ENCODE measurements at regions not wholly inside any gene's neighbourhood (a gene's known extent, or its start where the extent isn't known, plus 50 kb on each side); places are given as distances from the start of the nearest gene placed in this dataset.

- Histone ChIP-seq H3K79me2 (ENCODE audit: insufficient read depth, low read length) (no peaks in the 10 kb centered on the region), H3K27ac (ENCODE audit: low read depth, low read length) (no peak overlapping the region), H3K36me3 (ENCODE audit: insufficient read depth, low read length) (no peaks in the 10 kb centered on the region), H3K4me2 (ENCODE audit: insufficient read depth, low read length) (no peak overlapping the region), H2AFZ (ENCODE audit: low read length) (no peak overlapping the region), H3K27me3 (ENCODE audit: insufficient read depth, low read length) (no peaks in the 10 kb centered on the region), H3K4me1 (ENCODE audit: insufficient read depth, low read length) (no peaks in the 10 kb centered on the region), H4K20me1 (ENCODE audit: insufficient read depth, low read length) (no peaks in the 10 kb centered on the region), H3K9me3 (ENCODE audit: low read depth, low read length) (peaks cover 6% of the 10 kb centered on the region), H3K4me3 (ENCODE audit: insufficient read depth, low read length) (no peak overlapping the region)
- TF ChIP-seq, protein P1, sequence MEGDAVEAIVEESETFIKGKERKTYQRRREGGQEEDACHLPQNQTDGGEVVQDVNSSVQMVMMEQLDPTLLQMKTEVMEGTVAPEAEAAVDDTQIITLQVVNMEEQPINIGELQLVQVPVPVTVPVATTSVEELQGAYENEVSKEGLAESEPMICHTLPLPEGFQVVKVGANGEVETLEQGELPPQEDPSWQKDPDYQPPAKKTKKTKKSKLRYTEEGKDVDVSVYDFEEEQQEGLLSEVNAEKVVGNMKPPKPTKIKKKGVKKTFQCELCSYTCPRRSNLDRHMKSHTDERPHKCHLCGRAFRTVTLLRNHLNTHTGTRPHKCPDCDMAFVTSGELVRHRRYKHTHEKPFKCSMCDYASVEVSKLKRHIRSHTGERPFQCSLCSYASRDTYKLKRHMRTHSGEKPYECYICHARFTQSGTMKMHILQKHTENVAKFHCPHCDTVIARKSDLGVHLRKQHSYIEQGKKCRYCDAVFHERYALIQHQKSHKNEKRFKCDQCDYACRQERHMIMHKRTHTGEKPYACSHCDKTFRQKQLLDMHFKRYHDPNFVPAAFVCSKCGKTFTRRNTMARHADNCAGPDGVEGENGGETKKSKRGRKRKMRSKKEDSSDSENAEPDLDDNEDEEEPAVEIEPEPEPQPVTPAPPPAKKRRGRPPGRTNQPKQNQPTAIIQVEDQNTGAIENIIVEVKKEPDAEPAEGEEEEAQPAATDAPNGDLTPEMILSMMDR (IDR thresholded peaks at IDR 0.05; ENCODE audit: extremely low read depth, low read depth, low read length): no peak
- no peak for DNase-seq (ENCODE audit: insufficient read length, low spot score, missing footprints)
Measured at GRCh38 chr14:26204366-26204727, 393.5 kb downstream of the NOVA1 start.

DNA sequence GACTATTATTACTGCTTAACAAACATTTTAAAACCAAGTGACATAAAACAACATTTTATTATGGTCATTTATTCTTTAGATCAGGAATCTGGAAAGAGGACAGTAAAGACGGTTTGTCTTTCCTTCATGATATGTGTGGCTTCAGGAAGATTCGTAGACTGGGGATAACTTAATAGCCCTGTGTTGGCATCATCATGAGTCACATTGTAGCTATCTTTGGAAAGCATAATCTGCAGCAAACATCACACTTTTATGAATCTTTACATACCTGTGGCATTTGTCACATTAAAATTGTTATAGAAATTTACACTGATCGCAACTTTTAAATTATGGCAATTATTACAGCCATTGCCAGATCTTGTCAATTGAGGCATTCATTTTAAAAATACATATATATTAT is 397.1 kb downstream of the NOVA1 start:
- Histone ChIP-seq H3K79me2 (ENCODE audit: insufficient read depth, low read length) (no peaks in the 10 kb centered on the region), H2AFZ (ENCODE audit: low read length) (no peak overlapping the region), H3K4me3 (ENCODE audit: insufficient read depth, low read length) (no peak overlapping the region), H3K27me3 (ENCODE audit: insufficient read depth, low read length) (no peaks in the 10 kb centered on the region), H4K20me1 (ENCODE audit: insufficient read depth, low read length) (no peaks in the 10 kb centered on the region), H3K4me1 (ENCODE audit: insufficient read depth, low read length) (no peaks in the 10 kb centered on the region), H3K4me2 (ENCODE audit: insufficient read depth, low read length) (no peak overlapping the region), H3K36me3 (ENCODE audit: insufficient read depth, low read length) (no peaks in the 10 kb centered on the region), H3K9me3 (ENCODE audit: low read depth, low read length) (peaks cover 6% of the 10 kb centered on the region), H3K27ac (ENCODE audit: low read depth, low read length) (no peak overlapping the region)
- TF ChIP-seq, protein P1 (IDR thresholded peaks at IDR 0.05; ENCODE audit: extremely low read depth, low read depth, low read length): no peak
- DNase-seq (ENCODE audit: insufficient read length, low spot score, missing footprints): no peak

DNA sequence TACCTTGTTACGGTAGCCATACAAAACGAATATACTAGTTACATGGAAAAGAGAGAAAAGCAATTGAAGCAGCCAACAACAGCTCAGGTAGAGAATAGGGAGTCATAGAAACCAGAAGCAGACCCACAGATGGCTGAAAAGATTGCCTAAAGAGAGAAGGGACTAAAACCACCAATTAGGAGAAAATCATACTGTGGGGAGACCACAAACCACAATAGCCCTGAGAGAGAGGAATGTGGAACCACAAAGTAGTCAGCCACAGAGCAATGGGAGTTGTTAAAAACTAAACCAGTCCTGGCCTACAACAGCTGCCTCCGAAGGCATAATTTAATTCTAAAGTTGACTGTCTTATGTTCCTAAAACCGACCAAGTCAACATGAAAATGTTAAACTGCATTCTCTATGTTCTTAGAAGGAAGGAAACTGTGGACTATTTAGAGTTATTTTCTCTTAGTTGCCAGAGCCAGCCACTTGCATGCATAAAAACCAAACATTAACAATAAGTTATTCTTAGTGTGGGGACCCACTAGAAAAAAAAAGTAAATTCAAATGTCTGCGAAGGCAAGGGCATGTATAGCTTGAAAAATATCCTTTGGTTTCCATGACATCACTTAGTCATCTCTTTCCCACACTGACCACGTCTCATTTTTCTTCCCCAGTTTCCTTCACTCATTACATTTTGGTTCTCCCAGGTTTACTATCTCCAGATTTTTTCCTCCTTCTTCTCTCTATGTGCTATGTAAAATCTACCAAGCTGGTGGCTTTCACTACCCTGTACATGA is 398.1 kb downstream of the NOVA1 start:
- Histone ChIP-seq H3K27ac (ENCODE audit: low read depth, low read length) (no peak overlapping the region), H3K4me2 (ENCODE audit: insufficient read depth, low read length) (no peak overlapping the region), H3K79me2 (ENCODE audit: insufficient read depth, low read length) (no peaks in the 10 kb centered on the region), H2AFZ (ENCODE audit: low read length) (no peak overlapping the region), H3K9me3 (ENCODE audit: low read depth, low read length) (peaks cover 6% of the 10 kb centered on the region), H3K4me3 (ENCODE audit: insufficient read depth, low read length) (no peak overlapping the region), H3K27me3 (ENCODE audit: insufficient read depth, low read length) (no peaks in the 10 kb centered on the region), H3K4me1 (ENCODE audit: insufficient read depth, low read length) (no peaks in the 10 kb centered on the region), H3K36me3 (ENCODE audit: insufficient read depth, low read length) (no peaks in the 10 kb centered on the region), H4K20me1 (ENCODE audit: insufficient read depth, low read length) (no peaks in the 10 kb centered on the region)
- TF ChIP-seq, protein P1 (IDR thresholded peaks at IDR 0.05; ENCODE audit: extremely low read depth, low read depth, low read length): no peak
- no peak for DNase-seq (ENCODE audit: insufficient read length, low spot score, missing footprints)

- Histone ChIP-seq H3K9me3 (ENCODE audit: low read depth, low read length) (peaks cover 6% of the 10 kb centered on the region), H3K4me3 (ENCODE audit: insufficient read depth, low read length) (no peak overlapping the region), H2AFZ (ENCODE audit: low read length) (no peak overlapping the region), H3K79me2 (ENCODE audit: insufficient read depth, low read length) (no peaks in the 10 kb centered on the region), H3K4me2 (ENCODE audit: insufficient read depth, low read length) (no peak overlapping the region), H3K27me3 (ENCODE audit: insufficient read depth, low read length) (no peaks in the 10 kb centered on the region), H3K4me1 (ENCODE audit: insufficient read depth, low read length) (no peaks in the 10 kb centered on the region), H4K20me1 (ENCODE audit: insufficient read depth, low read length) (no peaks in the 10 kb centered on the region), H3K27ac (ENCODE audit: low read depth, low read length) (no peak overlapping the region), H3K36me3 (ENCODE audit: insufficient read depth, low read length) (no peaks in the 10 kb centered on the region)
- TF ChIP-seq, protein P1 (IDR thresholded peaks at IDR 0.05; ENCODE audit: extremely low read depth, low read depth, low read length): no peak
- DNase-seq (ENCODE audit: insufficient read length, low spot score, missing footprints): no peak
Measured at GRCh38 chr14:26199096-26199495, 398.7 kb downstream of the NOVA1 start.
